HepG2 (cell line): ENCODE measurements at regions not wholly inside any gene's neighbourhood (a gene's known extent, or its start where the extent isn't known, plus 50 kb on each side); places are given as distances from the start of the nearest gene placed in this dataset.

Experiments used
- ATAC-seq: fragments of 200-7000 bp; cut with Tn5 transposase; 3 replicates; pipeline ENCODE4 v1.9.1; 2020; ENCODE audit warnings: mild to moderate bottlenecking, moderate library complexity
- BruUV-seq: library from RNA; stranded (reverse); fragments of 400-500 nt; replicated peaks from 2 replicates; lab custom pipeline; 2021; lab: Mats Ljungman, UMichigan
- CTCF ChIA-PET: fragments of 300-600 bp; formaldehyde crosslinking; extraction: SDS; loops from one replicate; lab custom pipeline; 2021; ENCODE audit warnings: low total read pairs, inconsistent platforms, low intra/inter-chr PET ratio; lab: Yijun Ruan, JAX
- POLR2A ChIA-PET: fragments of 350-600 bp; sonication (Branson Sonifier 250); formaldehyde crosslinking; loops from one replicate; lab custom pipeline; 2020; ENCODE audit warnings: antibody characterized with exemption, inconsistent platforms; lab: Yijun Ruan, JAX
- DNase-seq: peaks from one replicate; pipeline ENCODE4 v3.0.0-alpha.2; 2015; ENCODE audit warnings: low spot score
- FAIRE-seq: peaks from 3 replicates; lab custom pipeline; 2011; peaks lifted over from hg19 to GRCh38; lab: Jason Lieb, UNC
- H2AFZ ChIP-seq: one replicate; pipeline ENCODE4 v1.6.1; 2011; ENCODE audit warnings: low read length, inconsistent platforms
- H3K27ac ChIP-seq: fragments of 300-600 bp; 3 replicates; pipeline ENCODE4 v1.8.0; 2011; ENCODE audit warnings: mixed run types, mild to moderate bottlenecking, mixed read lengths, low read length, inconsistent platforms; ENCODE audit not compliant: insufficient read depth; ENCODE audit errors: extremely low read length
- H3K27me3 ChIP-seq, 2 experiments: fragments of 200-600 bp in 1 of 2; 2 replicates in 1 of 2; 3 replicates in 1 of 2; pipeline versions ENCODE4 v1.6.0 to v1.8.0; 2011; ENCODE audit warnings: low read length in 2 of 2, mild to moderate bottlenecking in 2 of 2, moderate library complexity in 2 of 2, inconsistent platforms in 1 of 2; ENCODE audit not compliant: insufficient read depth in 2 of 2, control insufficient read depth in 1 of 2
- H3K36me3 ChIP-seq, 2 experiments: fragments of 200-600 bp in 1 of 2; replicated peaks in 1 of 2; 2 replicates in 1 of 2; 3 replicates in 1 of 2; pipeline versions ENCODE4 v1.5.1 to v1.8.0; 2011; ENCODE audit warnings: low read length in 2 of 2, inconsistent platforms in 1 of 2; ENCODE audit not compliant: insufficient read depth in 2 of 2, control insufficient read depth in 1 of 2
- H3K4me1 ChIP-seq: 2 replicates; pipeline ENCODE4 v1.5.1; 2012; ENCODE audit warnings: low read length, inconsistent platforms; ENCODE audit not compliant: insufficient read depth
- H3K4me2 ChIP-seq: 2 replicates; pipeline ENCODE4 v1.6.0; 2011; ENCODE audit warnings: low read depth, low read length, inconsistent platforms
- H3K4me3 ChIP-seq, 3 experiments: fragments of 200-600 bp in 1 of 3; sonication (generic), shearing (Covaris generic) in 1 of 3; replicated peaks in 1 of 3; 2 replicates each; pipeline ENCODE4 v1.5.1; 2011 to 2016; ENCODE audit warnings: low read length in 3 of 3, inconsistent platforms in 2 of 3, low read depth in 2 of 3, mild to moderate bottlenecking in 2 of 3, control low read depth in 1 of 3, mixed read lengths in 1 of 3; ENCODE audit not compliant: insufficient read depth in 1 of 3
- H3K79me2 ChIP-seq: one replicate; pipeline ENCODE4 v1.6.1; 2011; ENCODE audit warnings: low read length, inconsistent platforms; ENCODE audit not compliant: insufficient read depth
- H3K9ac ChIP-seq: 2 replicates; pipeline ENCODE4 v1.6.0; 2011; ENCODE audit warnings: mild to moderate bottlenecking, low read depth, low read length, inconsistent platforms; ENCODE audit not compliant: insufficient read depth
- H3K9me3 ChIP-seq: 2 replicates; pipeline ENCODE4 v1.5.1; 2012; ENCODE audit warnings: mild to moderate bottlenecking, low read length
- H4K20me1 ChIP-seq: 2 replicates; pipeline ENCODE4 v1.6.0; 2011; ENCODE audit warnings: inconsistent platforms, mild to moderate bottlenecking, low read length, moderate library complexity; ENCODE audit not compliant: insufficient read depth
- ELF1 ChIP-seq: sonication (generic); formaldehyde crosslinking; IDR thresholded peaks from 2 replicates; pipeline ENCODE4 v1.4.0; 2020; ENCODE audit warnings: missing genetic modification reagents
- FOXC1 ChIP-seq: sonication (generic); formaldehyde crosslinking; IDR thresholded peaks from 2 replicates; pipeline ENCODE4 v1.8.0; 2022; ENCODE audit warnings: mild to moderate bottlenecking, missing genetic modification reagents, borderline replicate concordance
- MXI1 ChIP-seq: IDR thresholded peaks from 3 replicates; pipeline ENCODE4 v1.6.1; 2012; ENCODE audit warnings: low read depth, low read length, inconsistent platforms, borderline replicate concordance
- NFIC ChIP-seq: IDR thresholded peaks from 2 replicates; pipeline ENCODE4 v1.6.1; 2012; ENCODE audit warnings: mild to moderate bottlenecking, low read length, inconsistent platforms
- NFYC ChIP-seq: IDR thresholded peaks from 2 replicates; pipeline ENCODE4 v1.6.1; 2016; ENCODE audit warnings: missing genetic modification reagents, missing compliant biosample characterization
- NR2F6 ChIP-seq, 2 experiments: IDR thresholded peaks; 2 replicates each; pipeline ENCODE4 v1.6.1; 2016; ENCODE audit warnings: antibody characterized with exemption in 1 of 2, mild to moderate bottlenecking in 1 of 2
- SMAD3 ChIP-seq: sonication (generic); formaldehyde crosslinking; IDR thresholded peaks from 2 replicates; pipeline ENCODE4 v1.4.0; 2020; ENCODE audit warnings: missing genetic modification reagents
- YY1 ChIP-seq: IDR thresholded peaks from 2 replicates; pipeline ENCODE4 v1.6.1; 2011; ENCODE audit warnings: low read length, low read depth, moderate library complexity, mild to moderate bottlenecking; ENCODE audit not compliant: insufficient read depth, insufficient replicate concordance
- ZKSCAN5 ChIP-seq: sonication (generic); formaldehyde crosslinking; IDR thresholded peaks from 2 replicates; pipeline ENCODE4 v1.5.1; 2020; ENCODE audit warnings: mild to moderate bottlenecking, missing genetic modification reagents
- ZMYM3 ChIP-seq: sonication (generic); formaldehyde crosslinking; IDR thresholded peaks from 2 replicates; pipeline ENCODE4 v1.5.1; 2020; ENCODE audit warnings: mild to moderate bottlenecking, missing genetic modification reagents
- ZNF777 ChIP-seq: sonication (generic); formaldehyde crosslinking; IDR thresholded peaks from 2 replicates; pipeline ENCODE4 v1.4.0; 2020; ENCODE audit warnings: missing genetic modification reagents
- WGBS: methylation state at CpG from one replicate; pipeline ENCODE4 v1.1.6; 2017; ENCODE audit warnings: low lambda C conversion rate; 5-methylcytosine and 5-hydroxymethylcytosine counted together
- in situ Hi-C: cut with HindIII; loops from 2 replicates; pipeline ENCODE4 v1.10.0; 2017; ENCODE audit warnings: low pct_unique_long_range_greater_than_20kb; ENCODE audit not compliant: extremely low pct_ligation_motif_present
- intact Hi-C: fragments of 100-400 bp; cut with micrococcal nuclease; formaldehyde crosslinking; loops from one replicate; pipeline ENCODE4 v1.10.0; 2022; ENCODE audit not compliant: unreplicated experiment
- TF ChIP-seq, protein P1 (sequence below): IDR thresholded peaks from 2 replicates; pipeline ENCODE4 v1.6.1; 2016; ENCODE audit warnings: low read depth, control low read depth
- TF ChIP-seq, protein P2 (sequence below): sonication (generic); formaldehyde crosslinking; IDR thresholded peaks from 2 replicates; pipeline ENCODE4 v1.8.1; 2023; ENCODE audit warnings: mild to moderate bottlenecking, inconsistent platforms, moderate library complexity, missing genetic modification reagents, borderline replicate concordance
- TF ChIP-seq, protein P3 (sequence below): sonication (generic); formaldehyde crosslinking; IDR thresholded peaks from 2 replicates; pipeline ENCODE4 v1.4.0; 2020; ENCODE audit warnings: low read depth, mild to moderate bottlenecking, missing genetic modification reagents

DNA sequence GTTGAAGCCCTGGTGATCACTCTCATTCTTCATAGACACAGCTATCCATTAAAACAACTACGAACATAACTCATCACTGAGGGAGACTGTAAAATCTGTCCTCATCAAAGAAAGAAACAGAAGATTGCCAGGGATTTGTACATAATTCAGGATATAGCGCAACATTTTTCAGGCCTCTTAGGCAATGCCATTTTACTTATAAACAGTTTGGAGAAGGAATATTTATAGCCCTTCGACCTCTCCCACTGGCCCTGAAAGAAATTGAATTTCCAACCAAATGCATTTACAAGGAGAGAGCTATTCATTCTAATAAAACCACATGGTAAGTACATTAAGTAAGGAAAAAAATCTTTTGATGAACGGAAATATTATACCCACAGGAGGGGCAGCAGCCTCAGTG, 295.0 kb downstream of the RAD51AP2 start:
- 37% methylated on average over 4 of the region's 4 CpGs for WGBS
- BruUV-seq: no TSS peak
- Histone ChIP-seq H3K9me3 (no peaks in the 10 kb centered on the region), H3K4me3 (no peak overlapping the region), H3K4me2 (no peak overlapping the region), H4K20me1 (no peaks in the 10 kb centered on the region), H2AFZ (no peak overlapping the region), H3K9ac (no peak overlapping the region), H3K4me1 (no peaks in the 10 kb centered on the region), H3K79me2 (no peaks in the 10 kb centered on the region), H3K36me3 (no peaks in the 10 kb centered on the region), H3K27ac (no peak overlapping the region), H3K27me3 (no peaks in the 10 kb centered on the region)
- intact Hi-C loops: no loop called here
- ATAC-seq (no peak), FAIRE-seq (no peak), DNase-seq (no peak)
- POLR2A ChIA-PET: no interaction called here
- CTCF ChIA-PET: no interaction called here
- TF ChIP-seq, protein P1, sequence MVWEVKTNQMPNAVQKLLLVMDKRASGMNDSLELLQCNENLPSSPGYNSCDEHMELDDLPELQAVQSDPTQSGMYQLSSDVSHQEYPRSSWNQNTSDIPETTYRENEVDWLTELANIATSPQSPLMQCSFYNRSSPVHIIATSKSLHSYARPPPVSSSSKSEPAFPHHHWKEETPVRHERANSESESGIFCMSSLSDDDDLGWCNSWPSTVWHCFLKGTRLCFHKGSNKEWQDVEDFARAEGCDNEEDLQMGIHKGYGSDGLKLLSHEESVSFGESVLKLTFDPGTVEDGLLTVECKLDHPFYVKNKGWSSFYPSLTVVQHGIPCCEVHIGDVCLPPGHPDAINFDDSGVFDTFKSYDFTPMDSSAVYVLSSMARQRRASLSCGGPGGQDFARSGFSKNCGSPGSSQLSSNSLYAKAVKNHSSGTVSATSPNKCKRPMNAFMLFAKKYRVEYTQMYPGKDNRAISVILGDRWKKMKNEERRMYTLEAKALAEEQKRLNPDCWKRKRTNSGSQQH (CRISPR knock-in tag): no peak
- TF ChIP-seq, protein P2, sequence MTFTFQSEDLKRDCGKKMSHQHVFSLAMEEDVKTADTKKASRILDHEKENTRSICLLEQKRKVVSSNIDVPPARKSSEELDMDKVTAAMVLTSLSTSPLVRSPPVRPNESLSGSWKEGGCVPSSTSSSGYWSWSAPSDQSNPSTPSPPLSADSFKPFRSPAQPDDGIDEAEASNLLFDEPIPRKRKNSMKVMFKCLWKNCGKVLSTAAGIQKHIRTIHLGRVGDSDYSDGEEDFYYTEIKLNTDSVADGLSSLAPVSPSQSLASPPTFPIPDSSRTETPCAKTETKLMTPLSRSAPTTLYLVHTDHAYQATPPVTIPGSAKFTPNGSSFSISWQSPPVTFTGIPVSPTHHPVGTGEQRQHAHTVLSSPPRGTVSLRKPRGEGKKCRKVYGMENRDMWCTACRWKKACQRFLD: no peak
- TF ChIP-seq FOXC1 (CRISPR knock-in tag): no peak
- no peak for TF ChIP-seq NR2F6 (IDR thresholded peaks at IDR 0.05)
- TF ChIP-seq NR2F6 (CRISPR knock-in tag; IDR thresholded peaks at IDR 0.05): no peak
- TF ChIP-seq ZNF777: no peak
- TF ChIP-seq NFYC (CRISPR knock-in tag): no peak
- TF ChIP-seq ZKSCAN5: no peak
- no peak for TF ChIP-seq ELF1 (CRISPR knock-in tag)
- TF ChIP-seq, protein P3, sequence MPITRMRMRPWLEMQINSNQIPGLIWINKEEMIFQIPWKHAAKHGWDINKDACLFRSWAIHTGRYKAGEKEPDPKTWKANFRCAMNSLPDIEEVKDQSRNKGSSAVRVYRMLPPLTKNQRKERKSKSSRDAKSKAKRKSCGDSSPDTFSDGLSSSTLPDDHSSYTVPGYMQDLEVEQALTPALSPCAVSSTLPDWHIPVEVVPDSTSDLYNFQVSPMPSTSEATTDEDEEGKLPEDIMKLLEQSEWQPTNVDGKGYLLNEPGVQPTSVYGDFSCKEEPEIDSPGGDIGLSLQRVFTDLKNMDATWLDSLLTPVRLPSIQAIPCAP (CRISPR knock-in tag): no peak
- no peak for TF ChIP-seq ZMYM3
- TF ChIP-seq NFIC: no peak
- no peak for TF ChIP-seq SMAD3
- TF ChIP-seq MXI1: no peak
- TF ChIP-seq YY1: no peak
- in situ Hi-C loops: no loop called here
